IPS-NIHi11 (cell line): ENCODE measurements at regions not wholly inside any gene's neighbourhood (a gene's known extent, or its start where the extent isn't known, plus 50 kb on each side); places are given as distances from the start of the nearest gene placed in this dataset.
A peak's percentile ranks its signal among the peaks of the same experiment; 100 is the strongest.

ENCODE experiments used
- DNase-seq: peaks from one replicate; pipeline ENCODE4 v3.0.0; 2012; ENCODE audit warnings: mixed read lengths, low spot score

DNA sequence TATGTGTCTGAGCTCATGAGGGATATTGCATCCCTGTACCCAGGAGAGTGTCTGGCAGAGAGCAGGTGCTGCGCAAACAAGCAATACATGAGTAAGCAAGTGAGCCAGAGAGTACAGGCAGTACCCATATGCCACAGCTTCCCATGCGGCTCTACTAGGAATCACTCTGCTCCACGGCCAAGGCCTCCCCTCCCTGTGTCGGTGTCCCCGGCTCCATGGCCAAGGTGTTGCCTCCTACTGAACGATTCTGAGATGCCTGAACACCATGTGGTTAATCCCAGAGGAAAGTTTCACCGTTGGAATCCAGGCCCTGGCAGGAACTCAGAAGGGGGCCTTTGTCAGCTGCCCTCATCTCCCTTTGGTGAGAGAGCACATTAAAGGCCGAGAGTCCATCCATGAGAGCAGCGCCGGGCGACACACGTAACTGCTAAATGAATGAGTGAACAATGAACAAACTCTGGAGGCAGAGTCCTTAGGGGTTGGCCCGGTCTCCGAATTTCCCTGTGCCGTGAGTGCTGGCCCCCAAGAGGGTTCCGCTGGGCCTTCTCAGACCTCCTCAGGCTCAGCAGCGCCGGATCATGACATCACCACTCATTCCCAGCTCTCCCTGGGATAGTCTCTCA lies 136.0 kb upstream of the FAM20C start:
- no peak for DNase-seq

DNA sequence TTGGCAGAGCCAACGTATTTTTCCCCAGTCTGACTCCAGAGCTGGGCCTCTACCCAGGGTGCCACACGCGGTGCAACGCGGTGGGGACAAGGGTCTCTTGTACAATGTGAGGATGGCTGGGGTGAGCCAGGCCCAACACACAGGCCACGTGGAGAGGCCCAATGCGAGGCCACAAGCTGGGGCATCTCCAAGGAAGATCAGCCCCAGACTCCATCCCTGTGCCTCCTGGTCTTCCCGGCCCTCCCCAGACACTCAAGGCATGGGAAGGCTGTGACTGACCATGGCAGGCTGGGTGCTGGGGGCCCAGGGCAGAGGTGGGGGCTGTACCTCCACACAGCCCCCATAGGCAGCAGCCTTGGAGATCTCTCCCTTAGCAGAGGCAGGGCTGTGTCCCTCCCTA lies 135.3 kb upstream of the FAM20C start:
- DNase-seq = no peak

DNA sequence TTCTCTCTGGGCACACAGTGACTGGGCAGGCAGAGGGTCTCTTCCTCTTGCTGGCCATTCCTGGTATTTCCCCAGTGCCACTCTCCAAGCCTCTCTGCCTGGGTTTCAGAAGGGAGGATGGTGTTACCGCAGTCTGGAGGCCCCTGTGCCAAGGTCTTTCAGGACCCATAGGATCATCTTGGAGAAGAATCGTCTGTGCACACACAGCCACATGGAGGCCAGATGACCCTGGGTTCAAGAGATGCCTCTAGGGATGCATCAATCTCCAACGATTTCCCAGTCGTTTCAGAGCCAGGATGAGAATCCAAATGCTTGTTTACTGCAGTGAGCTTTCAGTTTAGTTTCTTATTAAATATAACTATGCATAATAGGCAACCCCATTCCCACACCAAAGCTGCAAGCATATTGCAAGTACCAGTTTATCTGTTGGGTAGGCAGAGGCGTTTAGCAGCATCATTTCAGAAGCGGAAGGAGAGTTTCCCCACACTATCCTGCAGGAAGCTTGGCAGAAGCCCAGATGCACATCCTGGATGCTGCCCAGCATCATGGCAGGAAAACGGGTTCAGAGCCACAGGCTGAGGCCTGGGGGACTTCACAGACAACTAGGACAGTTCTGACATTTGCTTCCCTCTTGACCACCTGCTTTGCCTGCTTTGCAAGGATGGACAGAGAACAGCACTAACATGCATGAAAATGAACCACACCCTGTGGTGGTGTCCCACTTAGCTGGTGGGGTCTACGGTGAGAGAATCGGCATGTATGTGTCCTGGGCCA lies 134.7 kb upstream of the FAM20C start:
- DNase-seq = no peak

DNA sequence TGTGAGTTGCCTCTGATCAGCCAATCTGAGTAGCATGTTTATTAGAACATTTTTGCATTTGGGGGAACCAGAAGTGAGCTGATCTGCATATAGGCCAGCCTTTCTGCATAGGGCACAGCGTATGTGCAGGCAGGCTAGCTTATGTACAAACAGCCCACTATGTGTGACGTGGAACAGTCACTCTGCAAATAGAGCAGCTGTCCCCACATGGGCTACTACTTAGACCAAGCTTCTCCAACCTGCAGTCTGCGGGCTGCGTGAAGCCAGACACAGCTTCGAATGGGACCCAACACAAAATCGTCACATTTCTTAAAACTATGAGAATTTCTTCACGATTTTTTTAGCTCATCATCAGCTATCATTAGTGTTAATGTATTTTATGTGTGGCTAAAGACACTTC lies 134.1 kb upstream of the FAM20C start:
- no peak for DNase-seq

DNA sequence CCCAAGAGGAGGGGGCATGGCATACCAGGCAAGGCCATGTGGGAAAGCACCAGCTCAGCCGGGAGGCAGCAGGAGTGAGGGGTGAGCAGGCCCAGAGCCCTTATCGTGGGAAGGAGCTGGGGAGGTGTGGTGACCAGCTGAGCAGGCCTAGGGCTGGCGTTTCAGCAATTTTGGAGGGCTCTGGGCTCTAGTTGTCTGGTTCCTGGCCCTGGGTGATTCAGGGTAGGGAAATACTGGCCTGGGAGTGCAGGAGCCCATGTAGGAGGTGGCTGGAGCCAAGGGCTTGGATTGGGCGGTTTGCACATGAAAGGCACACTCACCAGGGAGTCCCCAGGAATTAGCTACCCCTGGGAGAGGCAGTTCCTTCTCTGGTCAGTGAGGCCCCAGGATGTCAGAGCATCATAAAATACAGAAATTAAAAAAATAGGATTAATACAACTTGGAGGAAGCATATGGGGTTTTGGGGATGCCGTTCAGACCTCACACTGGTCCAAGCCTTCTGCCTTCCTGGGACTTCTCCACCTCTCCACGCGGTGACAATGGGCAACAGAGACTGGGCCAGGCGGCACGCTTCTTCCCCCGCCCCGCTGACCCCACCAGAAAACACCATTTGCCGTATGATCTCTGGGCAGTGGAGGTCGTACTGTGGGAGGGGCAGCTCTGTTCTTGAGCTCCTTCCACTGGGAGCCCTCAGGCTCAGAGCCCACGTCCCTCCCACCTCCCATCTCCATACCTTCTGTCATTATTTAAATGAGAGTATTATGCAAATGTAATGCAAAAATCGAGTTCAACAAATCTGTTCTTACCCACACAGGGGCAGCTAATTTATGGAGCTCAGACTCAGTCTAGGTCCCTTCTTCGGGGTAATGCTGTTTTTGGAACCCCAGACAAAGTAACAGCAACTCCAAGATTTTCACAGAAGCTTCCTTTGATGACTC lies 133.0 kb upstream of the FAM20C start:
- DNase-seq = peak; percentile 46

DNA sequence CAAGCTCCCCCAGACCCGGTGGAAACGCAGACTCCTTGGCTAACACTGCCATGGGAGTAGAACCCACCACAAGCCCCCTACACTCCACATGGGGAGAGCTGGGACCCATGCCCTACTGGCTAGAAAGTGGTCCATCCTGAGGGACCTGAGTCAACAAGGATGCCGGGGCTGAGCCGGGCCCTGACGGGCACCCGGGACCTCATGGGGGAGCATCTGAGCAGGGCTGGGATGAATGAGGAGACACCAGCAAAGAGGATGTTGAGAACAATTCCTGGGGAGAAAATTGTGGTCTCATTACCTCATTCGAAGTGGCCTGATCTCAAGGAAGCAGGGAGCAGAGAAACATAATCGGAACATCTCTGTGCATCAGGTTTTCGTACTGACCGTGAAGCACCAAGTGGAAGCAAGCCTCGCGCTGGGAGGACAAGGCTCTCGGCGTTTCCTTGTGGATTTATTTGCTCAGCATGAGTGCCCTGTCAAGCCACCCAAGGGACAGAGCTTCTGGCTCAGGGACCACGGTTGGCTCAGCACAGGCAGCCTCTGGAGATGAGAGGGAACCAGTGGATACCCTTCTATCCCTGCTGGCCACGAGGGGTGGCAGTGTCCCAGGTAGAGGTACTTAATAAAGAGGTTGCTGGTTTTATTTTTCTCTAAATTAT lies 132.2 kb upstream of the FAM20C start:
- DNase-seq = no peak

DNA sequence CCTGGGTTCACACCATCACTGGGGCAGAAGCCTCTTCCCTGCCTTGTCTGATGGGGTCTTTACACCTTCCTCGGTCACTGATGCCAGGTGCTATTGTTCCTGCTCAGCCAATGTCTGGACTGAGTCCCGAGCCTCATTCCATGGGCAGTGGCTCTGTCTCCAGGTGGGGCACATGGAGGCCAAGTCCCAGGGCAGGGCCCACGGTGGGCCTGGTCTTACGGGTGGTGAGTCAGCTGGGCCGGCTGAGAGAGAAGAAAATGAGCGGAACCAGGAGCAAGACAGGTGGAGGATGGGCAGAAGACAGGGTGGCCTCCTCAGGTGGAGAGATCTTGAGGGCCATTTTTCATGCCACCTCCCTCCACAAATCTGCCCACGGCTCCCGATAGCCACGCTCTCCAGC lies 131.7 kb upstream of the FAM20C start:
- no peak for DNase-seq

DNA sequence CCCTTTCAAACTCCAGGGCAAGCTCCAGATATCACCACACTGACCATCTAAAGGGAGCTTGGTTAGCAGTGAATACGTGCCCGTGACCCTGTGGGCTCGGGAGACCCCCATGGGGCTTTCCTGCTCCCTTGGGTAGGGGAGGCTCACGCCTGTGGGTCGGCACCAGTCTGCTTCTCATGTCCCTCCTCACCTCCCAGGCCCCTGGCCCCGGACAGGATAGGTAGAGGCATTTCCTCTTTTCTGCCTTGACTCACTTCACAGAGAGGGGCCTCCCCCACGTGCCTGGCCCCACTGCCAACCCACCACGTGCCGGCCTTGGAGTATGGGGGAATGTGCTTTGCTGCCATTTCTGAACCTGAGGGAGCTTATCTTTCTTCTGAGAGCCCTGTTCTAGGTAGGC lies 131.3 kb upstream of the FAM20C start:
- no peak for DNase-seq

DNA sequence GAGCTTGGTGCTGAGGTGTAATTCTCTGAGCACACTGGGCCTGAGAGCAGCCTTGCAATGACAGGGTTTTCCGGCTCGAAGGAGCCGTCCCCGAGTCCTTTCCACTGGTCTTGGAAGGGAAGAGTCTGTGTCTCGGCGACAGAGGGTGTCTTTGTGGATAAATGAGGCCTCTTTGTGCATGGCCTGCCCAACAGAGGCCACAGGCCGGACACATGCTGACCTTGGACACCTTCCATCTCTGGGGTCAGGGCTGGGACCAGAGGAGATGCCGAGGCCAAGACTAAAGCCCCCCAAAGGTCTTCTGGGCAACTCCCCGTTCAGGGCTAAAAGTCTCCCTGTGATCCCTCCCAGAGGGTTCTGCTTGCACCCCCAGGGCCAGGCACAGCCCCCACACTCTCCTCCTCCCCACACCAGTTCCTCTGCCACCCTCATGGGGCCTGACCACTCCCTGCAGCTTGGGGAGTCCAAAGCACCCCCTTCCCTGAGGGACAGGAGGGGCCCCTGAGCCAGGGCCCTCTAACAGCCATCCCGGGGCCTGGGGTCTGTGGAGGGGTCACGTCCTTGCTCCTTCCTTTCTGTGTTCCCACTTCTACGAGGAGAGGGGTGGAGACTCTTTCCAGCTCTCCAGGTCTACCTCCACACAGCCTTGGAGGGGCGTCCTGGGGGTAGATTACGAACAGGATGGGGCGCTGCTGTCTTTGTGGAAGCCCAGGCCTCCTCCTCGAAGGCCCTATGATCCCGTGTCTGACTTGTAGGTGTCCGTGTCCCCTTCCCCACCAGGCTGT lies 130.6 kb upstream of the FAM20C start:
- no peak for DNase-seq

DNA sequence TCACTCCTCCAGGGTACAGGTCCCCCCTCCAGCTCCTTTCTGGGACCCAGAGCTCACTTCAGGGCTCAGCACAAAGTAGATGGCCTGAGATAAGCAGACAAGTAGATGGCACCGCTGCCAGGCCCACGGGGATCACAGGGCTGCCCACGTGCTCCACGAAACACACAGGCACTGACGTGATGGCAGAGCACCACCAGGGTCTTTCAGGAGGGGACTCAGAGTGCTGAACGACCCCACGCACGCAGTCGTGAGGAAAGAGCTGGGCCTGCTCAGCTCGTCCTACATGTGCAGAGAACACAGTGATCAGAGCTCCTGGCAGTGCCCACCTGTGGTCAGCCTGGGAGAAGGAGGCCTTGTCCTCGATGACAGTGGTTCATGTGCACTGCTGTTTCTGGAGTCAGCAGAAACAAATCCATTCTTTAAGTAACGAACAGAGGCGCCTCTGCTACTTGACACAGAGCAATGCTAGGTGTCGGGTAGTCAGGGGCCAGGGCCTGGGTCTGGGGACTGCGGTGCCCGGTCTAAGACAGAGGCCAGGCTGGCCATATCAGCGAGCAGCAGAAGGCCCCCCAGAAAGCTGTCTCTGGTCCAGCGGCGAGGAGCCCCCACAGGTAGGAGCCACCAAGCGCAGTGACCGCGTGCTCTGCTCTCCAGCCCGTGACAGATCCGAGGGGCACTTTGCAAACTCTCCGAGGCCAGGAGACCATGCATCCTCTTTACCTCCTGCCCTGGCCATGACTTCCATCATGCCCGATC lies 129.8 kb upstream of the FAM20C start:
- no peak for DNase-seq

DNA sequence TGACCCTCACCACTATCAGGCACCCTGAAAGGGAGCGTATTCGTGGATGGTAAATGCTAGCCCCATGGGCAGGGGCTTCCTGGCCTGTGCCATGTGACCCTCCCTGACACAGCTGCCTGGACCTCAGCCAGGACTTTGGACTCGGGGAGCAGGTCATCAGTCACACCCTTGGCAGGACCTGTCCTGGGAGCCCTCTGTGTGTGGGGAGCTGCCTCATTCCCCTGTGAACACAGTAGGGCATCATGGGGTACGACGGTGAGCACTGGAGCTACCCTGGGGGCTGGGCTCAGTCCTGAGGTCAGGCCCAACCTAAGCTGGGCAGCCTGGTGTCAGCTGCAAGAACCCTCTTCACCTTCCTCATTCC lies 129.3 kb upstream of the FAM20C start:
- DNase-seq = no peak

DNA sequence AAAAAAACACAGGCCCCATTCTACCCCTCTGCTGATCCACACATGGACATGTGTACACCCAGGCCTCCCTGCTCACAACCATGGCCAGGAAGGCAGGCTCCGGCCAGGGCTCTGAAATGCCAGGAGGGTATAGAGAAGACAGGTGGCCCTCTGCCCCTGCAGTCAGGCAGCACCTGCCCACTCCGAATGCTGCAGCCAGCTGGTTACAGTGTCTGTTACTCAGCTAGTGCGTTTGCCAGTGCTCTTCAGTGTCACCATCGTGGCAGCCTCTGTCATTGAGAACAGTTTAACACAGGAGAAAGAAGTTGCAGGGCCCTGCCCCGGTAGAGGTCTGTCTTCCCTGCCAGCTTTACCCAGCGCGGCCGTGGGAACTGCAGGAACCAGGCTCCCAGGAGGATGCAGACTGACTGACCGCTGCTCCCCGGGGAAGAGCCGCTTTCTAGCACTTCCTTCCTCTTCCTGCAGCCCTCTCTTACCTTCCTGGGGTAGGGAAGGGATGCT lies 128.8 kb upstream of the FAM20C start:
- no peak for DNase-seq

DNA sequence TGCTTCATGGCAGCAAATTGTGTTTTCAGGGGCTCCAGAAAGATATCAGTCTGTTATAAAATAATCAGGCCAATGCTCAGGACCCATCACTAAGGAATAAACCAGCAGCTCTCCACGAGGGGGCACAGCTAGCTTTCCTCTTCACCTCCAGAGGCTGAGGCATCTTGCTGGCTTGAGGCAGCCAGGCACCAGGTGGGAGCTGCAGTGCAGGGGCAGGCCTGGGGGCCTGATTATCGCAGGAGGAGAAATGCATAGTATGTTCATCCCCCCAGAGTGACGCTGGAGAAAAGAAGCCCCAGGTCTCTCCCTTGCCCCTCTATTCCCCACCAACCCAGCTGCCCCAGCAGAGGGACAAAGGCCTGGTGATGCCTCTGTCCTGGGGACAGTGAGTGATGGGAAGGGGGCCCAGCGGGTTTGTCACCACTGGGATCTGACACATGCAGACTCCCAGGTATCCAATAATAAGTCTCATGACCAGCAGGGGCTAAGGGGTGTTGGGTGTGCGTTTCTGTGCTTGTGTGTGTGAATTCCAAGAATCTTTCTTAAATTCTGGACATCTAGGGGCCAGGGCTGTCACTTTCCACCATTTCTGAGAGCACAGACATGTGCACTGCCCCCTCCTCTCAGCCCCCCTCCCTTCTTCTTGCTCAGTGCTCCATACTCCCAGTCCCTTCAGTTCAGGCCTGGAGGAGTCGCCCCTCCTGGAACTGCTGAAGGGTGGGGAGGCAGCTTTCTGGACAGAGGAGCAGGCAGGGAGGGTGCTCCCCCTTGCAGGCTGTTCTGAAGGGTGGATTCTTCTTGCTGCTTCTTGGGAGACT lies 128.1 kb upstream of the FAM20C start:
- peak; percentile 67 for DNase-seq

DNA sequence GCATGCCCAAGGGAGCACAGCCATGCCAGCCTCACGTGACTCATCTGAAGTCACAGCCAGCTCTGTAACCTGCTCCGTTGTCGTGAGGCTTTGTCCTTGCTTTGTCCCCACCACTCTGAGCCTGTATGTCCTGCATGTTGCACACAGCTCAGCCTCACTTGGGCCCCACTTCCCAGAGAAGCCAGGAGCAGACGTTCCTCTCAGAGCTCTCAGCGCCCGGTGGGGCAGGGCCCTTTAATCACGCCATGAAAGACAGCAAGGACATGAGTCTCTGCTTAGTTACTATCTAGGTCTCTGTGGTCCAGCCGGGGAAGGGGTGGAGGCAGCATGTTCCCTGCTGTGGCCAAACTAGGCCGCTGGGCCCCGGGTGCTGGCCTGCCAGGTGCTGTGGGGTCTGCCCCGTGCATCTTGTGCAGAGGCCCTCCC lies 127.4 kb upstream of the FAM20C start:
- no peak for DNase-seq

DNA sequence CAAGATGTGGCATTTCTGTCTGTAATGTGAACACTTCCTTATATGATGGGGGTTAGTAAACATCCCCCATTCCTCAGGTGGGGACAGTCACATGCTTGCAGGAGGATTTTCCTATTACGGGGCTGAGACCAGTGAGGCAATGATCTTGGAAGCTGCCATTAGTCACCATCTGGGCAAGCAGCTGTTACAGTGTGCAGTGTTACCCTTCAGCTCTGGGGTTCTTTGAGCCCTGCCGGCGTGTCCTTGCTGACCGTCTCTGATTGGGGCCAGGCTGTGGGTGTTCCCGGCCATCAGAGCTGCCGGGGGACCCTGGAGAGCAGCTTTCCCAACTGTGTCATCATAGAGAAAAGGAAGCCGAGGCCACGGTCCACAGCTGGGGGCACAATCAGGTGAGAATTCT lies 126.8 kb upstream of the FAM20C start:
- no peak for DNase-seq

DNA sequence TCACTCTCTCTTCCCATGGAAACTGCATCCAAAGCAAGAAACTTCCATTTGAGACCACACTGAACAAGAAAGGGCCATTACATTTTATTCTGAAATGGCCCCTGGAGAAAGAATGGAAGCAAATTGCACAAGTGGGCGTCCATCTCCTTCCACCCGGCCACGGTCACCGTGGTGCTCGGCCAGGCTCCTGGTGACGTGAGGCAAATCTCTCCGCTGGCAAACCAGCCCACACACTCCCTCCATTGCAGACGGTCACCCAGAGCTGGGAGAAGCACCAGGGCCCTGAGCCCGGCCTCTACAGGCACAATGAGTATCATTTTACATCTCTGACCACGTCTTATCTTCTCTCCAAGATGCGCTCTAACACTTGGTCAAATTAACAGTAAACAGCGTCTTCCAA lies 126.1 kb upstream of the FAM20C start:
- DNase-seq = no peak

DNA sequence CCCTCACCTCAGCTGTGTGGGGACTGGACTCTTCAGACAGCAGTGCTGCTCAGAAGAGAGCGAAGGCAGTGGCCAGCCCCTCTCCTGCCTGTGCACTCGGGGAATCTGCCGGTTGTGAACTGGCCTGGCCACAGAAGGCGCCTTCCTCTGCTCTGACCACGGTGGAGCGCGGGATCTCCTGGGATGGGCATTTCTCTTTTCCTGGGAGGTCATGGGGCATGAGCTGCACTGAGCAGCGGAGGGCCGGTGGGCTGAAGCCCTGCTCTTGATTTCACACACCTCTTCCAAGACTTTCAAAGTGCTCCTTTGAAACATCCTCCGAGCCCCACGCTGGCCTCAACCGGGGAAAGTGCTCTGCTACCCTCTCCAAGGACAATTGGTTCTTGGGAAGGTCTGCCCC lies 125.6 kb upstream of the FAM20C start:
- no peak for DNase-seq

DNA sequence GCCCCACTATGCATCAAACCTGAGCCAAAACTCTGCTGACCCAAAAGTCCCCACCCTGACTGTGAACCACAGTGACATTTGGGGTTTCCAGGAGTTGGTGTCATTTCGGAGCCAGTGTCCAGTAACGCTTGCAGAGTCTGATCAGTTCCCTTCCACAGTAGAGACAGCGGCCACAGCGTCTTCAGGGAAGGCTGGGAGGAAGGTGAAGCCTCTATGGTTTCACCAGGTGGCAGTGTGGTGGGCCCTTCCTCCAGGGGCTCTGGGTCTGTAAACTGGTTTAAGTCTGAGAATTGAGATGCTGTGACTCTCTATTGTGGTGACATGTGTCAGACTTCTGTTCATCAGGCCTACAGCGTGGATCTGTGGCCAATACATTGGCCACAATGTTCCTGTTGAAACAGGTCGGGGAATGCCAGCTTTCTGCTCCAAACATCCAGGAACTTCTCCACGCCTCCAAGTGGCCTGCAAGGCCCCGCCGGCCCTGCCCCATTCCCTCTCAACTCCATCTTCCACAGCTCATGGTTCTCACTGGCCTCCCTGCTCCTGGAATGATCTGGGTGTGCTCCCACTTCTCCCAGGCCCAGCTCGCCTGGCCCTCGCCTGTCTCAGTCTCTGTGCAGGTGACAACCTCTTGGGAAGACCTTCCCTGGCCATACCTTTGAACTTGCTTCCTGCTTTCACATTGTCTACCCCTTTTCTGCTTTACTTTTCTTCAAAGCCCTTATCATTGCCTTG lies 124.5 kb upstream of the FAM20C start:
- no peak for DNase-seq

DNA sequence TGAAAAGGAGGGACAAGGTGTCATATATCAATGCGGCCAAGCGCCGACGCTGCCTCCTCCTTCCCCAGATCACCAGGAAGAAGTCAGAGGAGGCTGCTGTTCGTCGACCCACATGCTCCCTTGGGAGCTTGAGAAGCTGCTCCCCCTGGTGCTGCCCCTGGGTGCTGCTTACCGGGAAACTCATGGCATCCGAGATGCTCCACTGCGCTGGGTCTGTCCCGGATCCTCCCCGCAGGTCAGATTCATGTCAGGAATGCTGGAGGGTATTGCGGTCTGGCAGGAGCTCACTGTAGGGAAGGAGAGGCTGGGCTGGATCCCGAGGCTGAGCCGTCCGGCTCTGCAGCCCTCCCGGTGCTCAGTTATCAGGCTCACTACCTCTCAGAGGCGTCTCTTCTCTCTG lies 123.7 kb upstream of the FAM20C start:
- DNase-seq = no peak
